H9 (cell line): ENCODE measurements at regions not wholly inside any gene's neighbourhood (a gene's known extent, or its start where the extent isn't known, plus 50 kb on each side); places are given as distances from the start of the nearest gene placed in this dataset.

Source experiments
- DNase-seq: peaks from one replicate; pipeline ENCODE4 v3.0.0-alpha.2; 2017
- H2AFZ ChIP-seq: one replicate; pipeline ENCODE4 v1.6.1; 2013; ENCODE audit warnings: mild to moderate bottlenecking, low read length, control low read depth, moderate library complexity
- H2AK5ac ChIP-seq: 2 replicates; pipeline ENCODE4 v1.6.1; 2013; ENCODE audit warnings: low read length, control low read depth, mixed read lengths; ENCODE audit not compliant: insufficient read length
- H2BK120ac ChIP-seq: one replicate; pipeline ENCODE4 v1.6.1; 2013; ENCODE audit warnings: low read depth, mild to moderate bottlenecking, low read length, control low read depth, inconsistent platforms; ENCODE audit not compliant: poor library complexity, severe bottlenecking
- H2BK12ac ChIP-seq: 2 replicates; pipeline ENCODE4 v1.6.1; 2013; ENCODE audit warnings: low read length, control low read depth, mixed read lengths, low read depth; ENCODE audit not compliant: insufficient read length
- H2BK15ac ChIP-seq: 2 replicates; pipeline ENCODE4 v1.6.1; 2013; ENCODE audit warnings: low read depth, low read length, control low read depth
- H2BK20ac ChIP-seq: one replicate; pipeline ENCODE4 v1.6.1; 2013; ENCODE audit warnings: low read depth, mild to moderate bottlenecking, low read length, control low read depth, inconsistent platforms; ENCODE audit not compliant: poor library complexity, severe bottlenecking
- H2BK5ac ChIP-seq: 2 replicates; pipeline ENCODE4 v1.6.1; 2013; ENCODE audit warnings: low read length, control low read depth, mixed read lengths; ENCODE audit not compliant: insufficient read length
- H3K14ac ChIP-seq: 2 replicates; pipeline ENCODE4 v1.6.1; 2013; ENCODE audit warnings: low read length, control low read depth; ENCODE audit not compliant: insufficient read depth
- H3K18ac ChIP-seq: 2 replicates; pipeline ENCODE4 v1.6.1; 2013; ENCODE audit warnings: low read depth, mild to moderate bottlenecking, mixed read lengths, low read length, control low read depth; ENCODE audit not compliant: insufficient read length
- H3K23ac ChIP-seq: 2 replicates; pipeline ENCODE4 v1.6.1; 2013; ENCODE audit warnings: low read length, control low read depth, mixed read lengths, low read depth; ENCODE audit not compliant: insufficient read length
- H3K23me2 ChIP-seq: 2 replicates; pipeline ENCODE4 v1.6.1; 2013; ENCODE audit warnings: low read depth, mild to moderate bottlenecking, mixed read lengths, low read length, control low read depth; ENCODE audit not compliant: insufficient read length, poor library complexity, severe bottlenecking
- H3K27ac ChIP-seq: 2 replicates; pipeline ENCODE4 v1.5.1; 2013; ENCODE audit warnings: low read length, control low read depth, mixed read lengths, low read depth; ENCODE audit not compliant: insufficient read length
- H3K27me3 ChIP-seq: 2 replicates; pipeline ENCODE4 v1.6.1; 2013; ENCODE audit warnings: low read length, control low read depth, inconsistent platforms; ENCODE audit not compliant: insufficient read depth
- H3K4ac ChIP-seq: 2 replicates; pipeline ENCODE4 v1.6.1; 2013; ENCODE audit warnings: low read depth, mild to moderate bottlenecking, control low read depth, inconsistent platforms, low read length, moderate library complexity
- H3K4me1 ChIP-seq: 2 replicates; pipeline ENCODE4 v1.6.1; 2013; ENCODE audit warnings: low read length, control low read depth, inconsistent platforms; ENCODE audit not compliant: insufficient read depth
- H3K4me2 ChIP-seq: 2 replicates; pipeline ENCODE4 v1.6.1; 2013; ENCODE audit warnings: low read length, control low read depth, mixed read lengths; ENCODE audit not compliant: insufficient read length, insufficient read depth
- H3K56ac ChIP-seq: 2 replicates; pipeline ENCODE4 v1.6.1; 2013; ENCODE audit warnings: low read depth, mild to moderate bottlenecking, mixed read lengths, low read length, control low read depth; ENCODE audit not compliant: insufficient read length
- H3K79me1 ChIP-seq: 2 replicates; pipeline ENCODE4 v1.6.1; 2013; ENCODE audit warnings: low read depth, mild to moderate bottlenecking, moderate library complexity, low read length, control low read depth, inconsistent platforms; ENCODE audit not compliant: insufficient read depth, poor library complexity, severe bottlenecking
- H3K79me2 ChIP-seq: 2 replicates; pipeline ENCODE4 v1.6.1; 2013; ENCODE audit warnings: low read length, control low read depth, inconsistent platforms; ENCODE audit not compliant: insufficient read depth
- H3K9ac ChIP-seq: 2 replicates; pipeline ENCODE4 v1.6.1; 2013; ENCODE audit warnings: low read length, control low read depth, mixed read lengths; ENCODE audit not compliant: insufficient read length; ENCODE audit errors: extremely low read depth
- H3K9me3 ChIP-seq: one replicate; pipeline ENCODE4 v1.6.1; 2013; ENCODE audit warnings: low read depth, low read length, inconsistent platforms; ENCODE audit not compliant: control insufficient read depth
- H3T11ph ChIP-seq: one replicate; pipeline ENCODE4 v1.6.1; 2013; ENCODE audit warnings: mild to moderate bottlenecking, low read length, control low read depth, inconsistent platforms
- H4K20me1 ChIP-seq: one replicate; pipeline ENCODE4 v1.6.1; 2013; ENCODE audit not compliant: control insufficient read depth, insufficient read length, insufficient read depth
- H4K5ac ChIP-seq: 2 replicates; pipeline ENCODE4 v1.6.1; 2013; ENCODE audit warnings: low read depth, mild to moderate bottlenecking, mixed read lengths, low read length, control low read depth; ENCODE audit not compliant: insufficient read length
- H4K8ac ChIP-seq: replicated peaks from 2 replicates; pipeline ENCODE4 v1.6.1; 2013; ENCODE audit warnings: low read length, control low read depth, mixed read lengths, low read depth; ENCODE audit not compliant: insufficient read length
- H4K91ac ChIP-seq: 2 replicates; pipeline ENCODE4 v1.6.1; 2013; ENCODE audit warnings: low read depth, mild to moderate bottlenecking, moderate library complexity, mixed read lengths, low read length, control low read depth; ENCODE audit not compliant: insufficient read length
- H3K27ac Mint-ChIP-seq, 3 experiments: 2 replicates in 2 of 3; 3 replicates in 1 of 3; pipeline ENCODE4 v1.8.0; 2020 to 2021; ENCODE audit warnings: mixed read lengths in 3 of 3, mild to moderate bottlenecking in 1 of 3, moderate library complexity in 1 of 3
- H3K27me3 Mint-ChIP-seq: 2 replicates; pipeline ENCODE4 v1.8.0; 2021; ENCODE audit warnings: low read depth, mild to moderate bottlenecking, moderate library complexity, mixed read lengths
- H3K36me3 Mint-ChIP-seq, 3 experiments: 2 replicates in 2 of 3; 3 replicates in 1 of 3; pipeline ENCODE4 v1.8.0; 2020 to 2021; ENCODE audit warnings: low read depth in 3 of 3, mixed read lengths in 3 of 3; ENCODE audit not compliant: insufficient read depth in 1 of 3
- H3K4me1 Mint-ChIP-seq, 2 experiments: 2 replicates each; pipeline ENCODE4 v1.8.0; 2020; ENCODE audit warnings: mixed read lengths in 2 of 2
- H3K4me3 Mint-ChIP-seq, 2 experiments: 2 replicates in 1 of 2; 3 replicates in 1 of 2; pipeline ENCODE4 v1.8.0; 2020 to 2021; ENCODE audit warnings: mild to moderate bottlenecking in 2 of 2, mixed read lengths in 2 of 2, moderate library complexity in 1 of 2
- H3K9me3 Mint-ChIP-seq, 2 experiments: 2 replicates in 1 of 2; 3 replicates in 1 of 2; pipeline ENCODE4 v1.8.0; 2020; ENCODE audit warnings: mild to moderate bottlenecking in 2 of 2, mixed read lengths in 2 of 2, moderate library complexity in 1 of 2
- CTCF ChIP-seq: fragments of 200-600 bp; sonication (generic); conservative IDR thresholded peaks from 3 replicates; pipeline ENCODE4 v1.8.0; 2021; ENCODE audit warnings: antibody characterized with exemption, mild to moderate bottlenecking
- WGBS: extraction: QIAGEN DNeasy Blood & Tissue Kit; methylation state at CpG from one replicate; pipeline ENCODE4 v1.1.7; 2013; ENCODE audit warnings: missing lambda C conversion rate, low lambda C conversion rate, mixed read lengths; ENCODE audit not compliant: insufficient read length; ENCODE audit errors: extremely low coverage; 5-methylcytosine and 5-hydroxymethylcytosine counted together

- no peaks in the 10 kb centered on the region; a peak in 1 of 7 replicates for H3K36me3 Mint-ChIP-seq
- H3K14ac ChIP-seq, result no peak overlapping the region
- DNase-seq, result no peak
- H3K9ac ChIP-seq, result no peak overlapping the region
- H3K79me2 ChIP-seq, result no peaks in the 10 kb centered on the region
- H3T11ph ChIP-seq, result no peak overlapping the region
- H3K4me1 ChIP-seq, result 0 out of 2 replicates have a peak, but pooled peaks cover 2% of the 10 kb centered on the region
- no peaks in the 10 kb centered on the region for H3K9me3 ChIP-seq
- no peak overlapping the region for H3K4me2 ChIP-seq
- H3K56ac ChIP-seq, result no peak overlapping the region
- no peaks in the 10 kb centered on the region; the same call in none of the 2 replicates for H3K27me3 Mint-ChIP-seq
- H2BK12ac ChIP-seq, result no peak overlapping the region
- H2BK15ac ChIP-seq, result no peak overlapping the region
- H2BK120ac ChIP-seq, result no peak overlapping the region
- H4K91ac ChIP-seq, result no peak overlapping the region
- H2AFZ ChIP-seq, result no peak overlapping the region
- no peak for TF ChIP-seq CTCF
- H4K5ac ChIP-seq, result no peak overlapping the region
- H3K4me1 Mint-ChIP-seq, result no peaks in the 10 kb centered on the region; a peak in 1 of 4 replicates
- no peak overlapping the region for H2AK5ac ChIP-seq
- no peaks in the 10 kb centered on the region for H3K79me1 ChIP-seq
- no peak overlapping the region; a peak in 1 of 5 replicates for H3K4me3 Mint-ChIP-seq
- peaks cover 0 to 2% of the 10 kb centered on the region in 2 experiments; a peak in 2 of 5 replicates for H3K9me3 Mint-ChIP-seq
- H3K27ac ChIP-seq, result no peak overlapping the region
- H4K8ac ChIP-seq, result no peak overlapping the region
- H3K18ac ChIP-seq, result no peak overlapping the region
- H2BK20ac ChIP-seq, result no peak overlapping the region
- H3K23ac ChIP-seq, result no peak overlapping the region
- no peaks in the 10 kb centered on the region for H4K20me1 ChIP-seq
- no peak overlapping the region for H3K27ac Mint-ChIP-seq
- no peak overlapping the region for H3K4ac ChIP-seq
- no peaks in the 10 kb centered on the region for H3K27me3 ChIP-seq
- no CpG with 5 or more reads among the region's 5 CpGs for WGBS
- no peak overlapping the region for H2BK5ac ChIP-seq
- no peaks in the 10 kb centered on the region for H3K23me2 ChIP-seq
These were observed 614.6 kb downstream of the DHX35 start for GRCh38 chr20:39576771-39577170.
